H9 (cell line): ENCODE measurements at regions not wholly inside any gene's neighbourhood (a gene's known extent, or its start where the extent isn't known, plus 50 kb on each side); places are given as distances from the start of the nearest gene placed in this dataset.

Experiments
- DNase-seq: peaks from one replicate; pipeline ENCODE4 v3.0.0-alpha.2; 2017
- H2AFZ ChIP-seq: one replicate; pipeline ENCODE4 v1.6.1; 2013; ENCODE audit warnings: mild to moderate bottlenecking, low read length, control low read depth, moderate library complexity
- H2AK5ac ChIP-seq: 2 replicates; pipeline ENCODE4 v1.6.1; 2013; ENCODE audit warnings: low read length, control low read depth, mixed read lengths; ENCODE audit not compliant: insufficient read length
- H2BK120ac ChIP-seq: one replicate; pipeline ENCODE4 v1.6.1; 2013; ENCODE audit warnings: low read depth, mild to moderate bottlenecking, low read length, control low read depth, inconsistent platforms; ENCODE audit not compliant: poor library complexity, severe bottlenecking
- H2BK12ac ChIP-seq: 2 replicates; pipeline ENCODE4 v1.6.1; 2013; ENCODE audit warnings: low read length, control low read depth, mixed read lengths, low read depth; ENCODE audit not compliant: insufficient read length
- H2BK15ac ChIP-seq: 2 replicates; pipeline ENCODE4 v1.6.1; 2013; ENCODE audit warnings: low read depth, low read length, control low read depth
- H2BK20ac ChIP-seq: one replicate; pipeline ENCODE4 v1.6.1; 2013; ENCODE audit warnings: low read depth, mild to moderate bottlenecking, low read length, control low read depth, inconsistent platforms; ENCODE audit not compliant: poor library complexity, severe bottlenecking
- H2BK5ac ChIP-seq: 2 replicates; pipeline ENCODE4 v1.6.1; 2013; ENCODE audit warnings: low read length, control low read depth, mixed read lengths; ENCODE audit not compliant: insufficient read length
- H3K14ac ChIP-seq: 2 replicates; pipeline ENCODE4 v1.6.1; 2013; ENCODE audit warnings: low read length, control low read depth; ENCODE audit not compliant: insufficient read depth
- H3K18ac ChIP-seq: 2 replicates; pipeline ENCODE4 v1.6.1; 2013; ENCODE audit warnings: low read depth, mild to moderate bottlenecking, mixed read lengths, low read length, control low read depth; ENCODE audit not compliant: insufficient read length
- H3K23ac ChIP-seq: 2 replicates; pipeline ENCODE4 v1.6.1; 2013; ENCODE audit warnings: low read length, control low read depth, mixed read lengths, low read depth; ENCODE audit not compliant: insufficient read length
- H3K23me2 ChIP-seq: 2 replicates; pipeline ENCODE4 v1.6.1; 2013; ENCODE audit warnings: low read depth, mild to moderate bottlenecking, mixed read lengths, low read length, control low read depth; ENCODE audit not compliant: insufficient read length, poor library complexity, severe bottlenecking
- H3K27ac ChIP-seq: 2 replicates; pipeline ENCODE4 v1.5.1; 2013; ENCODE audit warnings: low read length, control low read depth, mixed read lengths, low read depth; ENCODE audit not compliant: insufficient read length
- H3K27me3 ChIP-seq: 2 replicates; pipeline ENCODE4 v1.6.1; 2013; ENCODE audit warnings: low read length, control low read depth, inconsistent platforms; ENCODE audit not compliant: insufficient read depth
- H3K4ac ChIP-seq: 2 replicates; pipeline ENCODE4 v1.6.1; 2013; ENCODE audit warnings: low read depth, mild to moderate bottlenecking, control low read depth, inconsistent platforms, low read length, moderate library complexity
- H3K4me1 ChIP-seq: 2 replicates; pipeline ENCODE4 v1.6.1; 2013; ENCODE audit warnings: low read length, control low read depth, inconsistent platforms; ENCODE audit not compliant: insufficient read depth
- H3K4me2 ChIP-seq: 2 replicates; pipeline ENCODE4 v1.6.1; 2013; ENCODE audit warnings: low read length, control low read depth, mixed read lengths; ENCODE audit not compliant: insufficient read length, insufficient read depth
- H3K56ac ChIP-seq: 2 replicates; pipeline ENCODE4 v1.6.1; 2013; ENCODE audit warnings: low read depth, mild to moderate bottlenecking, mixed read lengths, low read length, control low read depth; ENCODE audit not compliant: insufficient read length
- H3K79me1 ChIP-seq: 2 replicates; pipeline ENCODE4 v1.6.1; 2013; ENCODE audit warnings: low read depth, mild to moderate bottlenecking, moderate library complexity, low read length, control low read depth, inconsistent platforms; ENCODE audit not compliant: insufficient read depth, poor library complexity, severe bottlenecking
- H3K79me2 ChIP-seq: 2 replicates; pipeline ENCODE4 v1.6.1; 2013; ENCODE audit warnings: low read length, control low read depth, inconsistent platforms; ENCODE audit not compliant: insufficient read depth
- H3K9ac ChIP-seq: 2 replicates; pipeline ENCODE4 v1.6.1; 2013; ENCODE audit warnings: low read length, control low read depth, mixed read lengths; ENCODE audit not compliant: insufficient read length; ENCODE audit errors: extremely low read depth
- H3K9me3 ChIP-seq: one replicate; pipeline ENCODE4 v1.6.1; 2013; ENCODE audit warnings: low read depth, low read length, inconsistent platforms; ENCODE audit not compliant: control insufficient read depth
- H3T11ph ChIP-seq: one replicate; pipeline ENCODE4 v1.6.1; 2013; ENCODE audit warnings: mild to moderate bottlenecking, low read length, control low read depth, inconsistent platforms
- H4K20me1 ChIP-seq: one replicate; pipeline ENCODE4 v1.6.1; 2013; ENCODE audit not compliant: control insufficient read depth, insufficient read length, insufficient read depth
- H4K5ac ChIP-seq: 2 replicates; pipeline ENCODE4 v1.6.1; 2013; ENCODE audit warnings: low read depth, mild to moderate bottlenecking, mixed read lengths, low read length, control low read depth; ENCODE audit not compliant: insufficient read length
- H4K8ac ChIP-seq: replicated peaks from 2 replicates; pipeline ENCODE4 v1.6.1; 2013; ENCODE audit warnings: low read length, control low read depth, mixed read lengths, low read depth; ENCODE audit not compliant: insufficient read length
- H4K91ac ChIP-seq: 2 replicates; pipeline ENCODE4 v1.6.1; 2013; ENCODE audit warnings: low read depth, mild to moderate bottlenecking, moderate library complexity, mixed read lengths, low read length, control low read depth; ENCODE audit not compliant: insufficient read length
- H3K27ac Mint-ChIP-seq, 3 experiments: 2 replicates in 2 of 3; 3 replicates in 1 of 3; pipeline ENCODE4 v1.8.0; 2020 to 2021; ENCODE audit warnings: mixed read lengths in 3 of 3, mild to moderate bottlenecking in 1 of 3, moderate library complexity in 1 of 3
- H3K27me3 Mint-ChIP-seq: 2 replicates; pipeline ENCODE4 v1.8.0; 2021; ENCODE audit warnings: low read depth, mild to moderate bottlenecking, moderate library complexity, mixed read lengths
- H3K36me3 Mint-ChIP-seq, 3 experiments: 2 replicates in 2 of 3; 3 replicates in 1 of 3; pipeline ENCODE4 v1.8.0; 2020 to 2021; ENCODE audit warnings: low read depth in 3 of 3, mixed read lengths in 3 of 3; ENCODE audit not compliant: insufficient read depth in 1 of 3
- H3K4me1 Mint-ChIP-seq, 2 experiments: 2 replicates each; pipeline ENCODE4 v1.8.0; 2020; ENCODE audit warnings: mixed read lengths in 2 of 2
- H3K4me3 Mint-ChIP-seq, 2 experiments: 2 replicates in 1 of 2; 3 replicates in 1 of 2; pipeline ENCODE4 v1.8.0; 2020 to 2021; ENCODE audit warnings: mild to moderate bottlenecking in 2 of 2, mixed read lengths in 2 of 2, moderate library complexity in 1 of 2
- H3K9me3 Mint-ChIP-seq, 2 experiments: 2 replicates in 1 of 2; 3 replicates in 1 of 2; pipeline ENCODE4 v1.8.0; 2020; ENCODE audit warnings: mild to moderate bottlenecking in 2 of 2, mixed read lengths in 2 of 2, moderate library complexity in 1 of 2
- CTCF ChIP-seq: fragments of 200-600 bp; sonication (generic); conservative IDR thresholded peaks from 3 replicates; pipeline ENCODE4 v1.8.0; 2021; ENCODE audit warnings: antibody characterized with exemption, mild to moderate bottlenecking

DNA sequence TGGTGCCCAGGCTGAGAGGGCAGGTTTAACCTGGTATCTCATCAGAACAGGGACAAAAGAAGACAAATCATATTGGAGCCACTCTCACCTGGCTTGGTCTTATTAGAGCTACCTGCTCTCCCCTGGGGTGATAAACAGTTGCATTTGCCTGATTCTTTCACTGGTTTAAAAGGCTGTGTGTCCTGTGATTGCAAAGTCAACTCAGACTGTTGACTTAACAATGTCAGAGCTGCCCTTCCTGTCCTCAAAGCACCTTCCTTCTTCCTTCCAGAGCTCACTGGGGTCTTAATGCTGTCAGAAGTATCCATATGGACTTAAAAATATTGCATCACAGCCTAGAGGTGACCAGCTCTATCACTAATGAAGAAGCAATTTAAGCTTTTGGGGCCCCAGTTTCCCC is 50.5 kb upstream of the MINAR1 start:
- Histone ChIP-seq H3K4me1 (no peaks in the 10 kb centered on the region), H2BK12ac (no peak overlapping the region), H2AK5ac (no peak overlapping the region), H4K8ac (no peak overlapping the region), H3K27ac (no peak overlapping the region), H3K79me1 (no peaks in the 10 kb centered on the region), H2BK20ac (no peak overlapping the region), H3K14ac (no peak overlapping the region), H3K27me3 (no peaks in the 10 kb centered on the region), H3K9ac (no peak overlapping the region), H2BK5ac (no peak overlapping the region), H2BK15ac (no peak overlapping the region), H4K20me1 (no peaks in the 10 kb centered on the region), H3K4me2 (no peak overlapping the region), H3K23ac (no peak overlapping the region), H3K4ac (no peak overlapping the region), H3K18ac (no peak overlapping the region), H3K9me3 (no peaks in the 10 kb centered on the region), H3K23me2 (no peaks in the 10 kb centered on the region), H3T11ph (no peak overlapping the region), H2AFZ (no peak overlapping the region), H4K5ac (no peak overlapping the region), H2BK120ac (no peak overlapping the region), H3K56ac (no peak overlapping the region), H3K79me2 (no peaks in the 10 kb centered on the region), H4K91ac (no peak overlapping the region)
- Mint-ChIP-seq H3K36me3 (peaks cover 2 to 13% (median 11%) of the 10 kb centered on the region in 3 experiments; a peak in 5 of 7 replicates), H3K4me1 (no peaks in the 10 kb centered on the region), H3K4me3 (no peak overlapping the region), H3K27ac (no peak overlapping the region), H3K9me3 (peaks cover 7 to 10% of the 10 kb centered on the region in 2 experiments; a peak in 4 of 5 replicates), H3K27me3 (no peaks in the 10 kb centered on the region)
- no peak for DNase-seq
- TF ChIP-seq CTCF = no peak
